H9 (cell line): ENCODE measurements at regions not wholly inside any gene's neighbourhood (a gene's known extent, or its start where the extent isn't known, plus 50 kb on each side); places are given as distances from the start of the nearest gene placed in this dataset.

Experiments
- DNase-seq: peaks from one replicate; pipeline ENCODE4 v3.0.0-alpha.2; 2017
- H2AFZ ChIP-seq: one replicate; pipeline ENCODE4 v1.6.1; 2013; ENCODE audit warnings: mild to moderate bottlenecking, low read length, control low read depth, moderate library complexity
- H2AK5ac ChIP-seq: 2 replicates; pipeline ENCODE4 v1.6.1; 2013; ENCODE audit warnings: low read length, control low read depth, mixed read lengths; ENCODE audit not compliant: insufficient read length
- H2BK120ac ChIP-seq: one replicate; pipeline ENCODE4 v1.6.1; 2013; ENCODE audit warnings: low read depth, mild to moderate bottlenecking, low read length, control low read depth, inconsistent platforms; ENCODE audit not compliant: poor library complexity, severe bottlenecking
- H2BK12ac ChIP-seq: 2 replicates; pipeline ENCODE4 v1.6.1; 2013; ENCODE audit warnings: low read length, control low read depth, mixed read lengths, low read depth; ENCODE audit not compliant: insufficient read length
- H2BK15ac ChIP-seq: 2 replicates; pipeline ENCODE4 v1.6.1; 2013; ENCODE audit warnings: low read depth, low read length, control low read depth
- H2BK20ac ChIP-seq: one replicate; pipeline ENCODE4 v1.6.1; 2013; ENCODE audit warnings: low read depth, mild to moderate bottlenecking, low read length, control low read depth, inconsistent platforms; ENCODE audit not compliant: poor library complexity, severe bottlenecking
- H2BK5ac ChIP-seq: 2 replicates; pipeline ENCODE4 v1.6.1; 2013; ENCODE audit warnings: low read length, control low read depth, mixed read lengths; ENCODE audit not compliant: insufficient read length
- H3K14ac ChIP-seq: 2 replicates; pipeline ENCODE4 v1.6.1; 2013; ENCODE audit warnings: low read length, control low read depth; ENCODE audit not compliant: insufficient read depth
- H3K18ac ChIP-seq: 2 replicates; pipeline ENCODE4 v1.6.1; 2013; ENCODE audit warnings: low read depth, mild to moderate bottlenecking, mixed read lengths, low read length, control low read depth; ENCODE audit not compliant: insufficient read length
- H3K23ac ChIP-seq: 2 replicates; pipeline ENCODE4 v1.6.1; 2013; ENCODE audit warnings: low read length, control low read depth, mixed read lengths, low read depth; ENCODE audit not compliant: insufficient read length
- H3K23me2 ChIP-seq: 2 replicates; pipeline ENCODE4 v1.6.1; 2013; ENCODE audit warnings: low read depth, mild to moderate bottlenecking, mixed read lengths, low read length, control low read depth; ENCODE audit not compliant: insufficient read length, poor library complexity, severe bottlenecking
- H3K27ac ChIP-seq: 2 replicates; pipeline ENCODE4 v1.5.1; 2013; ENCODE audit warnings: low read length, control low read depth, mixed read lengths, low read depth; ENCODE audit not compliant: insufficient read length
- H3K27me3 ChIP-seq: 2 replicates; pipeline ENCODE4 v1.6.1; 2013; ENCODE audit warnings: low read length, control low read depth, inconsistent platforms; ENCODE audit not compliant: insufficient read depth
- H3K4ac ChIP-seq: 2 replicates; pipeline ENCODE4 v1.6.1; 2013; ENCODE audit warnings: low read depth, mild to moderate bottlenecking, control low read depth, inconsistent platforms, low read length, moderate library complexity
- H3K4me1 ChIP-seq: 2 replicates; pipeline ENCODE4 v1.6.1; 2013; ENCODE audit warnings: low read length, control low read depth, inconsistent platforms; ENCODE audit not compliant: insufficient read depth
- H3K4me2 ChIP-seq: 2 replicates; pipeline ENCODE4 v1.6.1; 2013; ENCODE audit warnings: low read length, control low read depth, mixed read lengths; ENCODE audit not compliant: insufficient read length, insufficient read depth
- H3K56ac ChIP-seq: 2 replicates; pipeline ENCODE4 v1.6.1; 2013; ENCODE audit warnings: low read depth, mild to moderate bottlenecking, mixed read lengths, low read length, control low read depth; ENCODE audit not compliant: insufficient read length
- H3K79me1 ChIP-seq: 2 replicates; pipeline ENCODE4 v1.6.1; 2013; ENCODE audit warnings: low read depth, mild to moderate bottlenecking, moderate library complexity, low read length, control low read depth, inconsistent platforms; ENCODE audit not compliant: insufficient read depth, poor library complexity, severe bottlenecking
- H3K79me2 ChIP-seq: 2 replicates; pipeline ENCODE4 v1.6.1; 2013; ENCODE audit warnings: low read length, control low read depth, inconsistent platforms; ENCODE audit not compliant: insufficient read depth
- H3K9ac ChIP-seq: 2 replicates; pipeline ENCODE4 v1.6.1; 2013; ENCODE audit warnings: low read length, control low read depth, mixed read lengths; ENCODE audit not compliant: insufficient read length; ENCODE audit errors: extremely low read depth
- H3K9me3 ChIP-seq: one replicate; pipeline ENCODE4 v1.6.1; 2013; ENCODE audit warnings: low read depth, low read length, inconsistent platforms; ENCODE audit not compliant: control insufficient read depth
- H3T11ph ChIP-seq: one replicate; pipeline ENCODE4 v1.6.1; 2013; ENCODE audit warnings: mild to moderate bottlenecking, low read length, control low read depth, inconsistent platforms
- H4K20me1 ChIP-seq: one replicate; pipeline ENCODE4 v1.6.1; 2013; ENCODE audit not compliant: control insufficient read depth, insufficient read length, insufficient read depth
- H4K5ac ChIP-seq: 2 replicates; pipeline ENCODE4 v1.6.1; 2013; ENCODE audit warnings: low read depth, mild to moderate bottlenecking, mixed read lengths, low read length, control low read depth; ENCODE audit not compliant: insufficient read length
- H4K8ac ChIP-seq: replicated peaks from 2 replicates; pipeline ENCODE4 v1.6.1; 2013; ENCODE audit warnings: low read length, control low read depth, mixed read lengths, low read depth; ENCODE audit not compliant: insufficient read length
- H4K91ac ChIP-seq: 2 replicates; pipeline ENCODE4 v1.6.1; 2013; ENCODE audit warnings: low read depth, mild to moderate bottlenecking, moderate library complexity, mixed read lengths, low read length, control low read depth; ENCODE audit not compliant: insufficient read length
- H3K27ac Mint-ChIP-seq, 3 experiments: 2 replicates in 2 of 3; 3 replicates in 1 of 3; pipeline ENCODE4 v1.8.0; 2020 to 2021; ENCODE audit warnings: mixed read lengths in 3 of 3, mild to moderate bottlenecking in 1 of 3, moderate library complexity in 1 of 3
- H3K27me3 Mint-ChIP-seq: 2 replicates; pipeline ENCODE4 v1.8.0; 2021; ENCODE audit warnings: low read depth, mild to moderate bottlenecking, moderate library complexity, mixed read lengths
- H3K36me3 Mint-ChIP-seq, 3 experiments: 2 replicates in 2 of 3; 3 replicates in 1 of 3; pipeline ENCODE4 v1.8.0; 2020 to 2021; ENCODE audit warnings: low read depth in 3 of 3, mixed read lengths in 3 of 3; ENCODE audit not compliant: insufficient read depth in 1 of 3
- H3K4me1 Mint-ChIP-seq, 2 experiments: 2 replicates each; pipeline ENCODE4 v1.8.0; 2020; ENCODE audit warnings: mixed read lengths in 2 of 2
- H3K4me3 Mint-ChIP-seq, 2 experiments: 2 replicates in 1 of 2; 3 replicates in 1 of 2; pipeline ENCODE4 v1.8.0; 2020 to 2021; ENCODE audit warnings: mild to moderate bottlenecking in 2 of 2, mixed read lengths in 2 of 2, moderate library complexity in 1 of 2
- H3K9me3 Mint-ChIP-seq, 2 experiments: 2 replicates in 1 of 2; 3 replicates in 1 of 2; pipeline ENCODE4 v1.8.0; 2020; ENCODE audit warnings: mild to moderate bottlenecking in 2 of 2, mixed read lengths in 2 of 2, moderate library complexity in 1 of 2
- WGBS: extraction: QIAGEN DNeasy Blood & Tissue Kit; methylation state at CpG from one replicate; pipeline ENCODE4 v1.1.7; 2013; ENCODE audit warnings: missing lambda C conversion rate, low lambda C conversion rate, mixed read lengths; ENCODE audit not compliant: insufficient read length; ENCODE audit errors: extremely low coverage; 5-methylcytosine and 5-hydroxymethylcytosine counted together
- TF ChIP-seq, protein P1 (sequence below): fragments of 200-600 bp; sonication (generic); conservative IDR thresholded peaks from 3 replicates; pipeline ENCODE4 v1.8.0; 2021; ENCODE audit warnings: antibody characterized with exemption, mild to moderate bottlenecking

DNA sequence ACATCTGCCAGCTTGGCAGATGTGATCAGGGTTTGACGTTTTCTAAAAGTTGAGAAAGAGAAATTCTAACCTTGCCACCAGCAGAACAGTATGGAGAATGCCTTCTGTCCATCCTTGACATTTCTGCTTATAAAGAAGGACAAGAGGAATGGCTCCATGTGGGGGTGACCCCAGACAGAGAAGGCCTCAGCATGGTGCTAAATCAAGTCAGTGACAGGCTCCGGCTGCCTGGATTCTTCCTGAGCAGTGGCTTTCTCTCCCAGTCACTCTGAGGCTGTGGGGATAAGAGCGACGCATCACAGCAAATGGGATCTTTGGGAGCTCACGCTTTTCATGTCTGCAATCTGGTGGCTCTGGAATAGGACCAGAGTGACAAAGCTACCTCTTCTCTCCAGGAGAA lies 640.2 kb upstream of the CAMK1G start:
- Mint-ChIP-seq H3K27ac (0 out of 7 replicates have a peak overlapping the region, but pooled peaks of 1 of the 3 experiments have one; percentile 20), H3K27me3 (no peaks in the 10 kb centered on the region), H3K36me3 (no peaks in the 10 kb centered on the region), H3K4me3 (no peak overlapping the region), H3K9me3 (no peaks in the 10 kb centered on the region), H3K4me1 (0 out of 4 replicates have a peak, but pooled peaks cover 0 to 2% of the 10 kb centered on the region in 2 experiments)
- Histone ChIP-seq H2BK20ac (no peak overlapping the region), H2BK120ac (no peak overlapping the region), H2BK15ac (no peak overlapping the region), H4K20me1 (no peaks in the 10 kb centered on the region), H3K23ac (no peak overlapping the region), H3K4me2 (no peak overlapping the region), H2BK12ac (no peak overlapping the region), H4K5ac (no peak overlapping the region), H3K79me2 (no peaks in the 10 kb centered on the region), H3K4ac (no peak overlapping the region), H3K9me3 (no peaks in the 10 kb centered on the region), H3K18ac (no peak overlapping the region), H3K4me1 (no peaks in the 10 kb centered on the region), H2AK5ac (no peak overlapping the region), H3T11ph (no peak overlapping the region), H2BK5ac (no peak overlapping the region), H3K27me3 (no peaks in the 10 kb centered on the region), H3K23me2 (no peaks in the 10 kb centered on the region), H3K79me1 (no peaks in the 10 kb centered on the region), H2AFZ (no peak overlapping the region), H4K8ac (no peak overlapping the region), H3K27ac (no peak overlapping the region), H3K9ac (no peak overlapping the region), H4K91ac (no peak overlapping the region), H3K14ac (no peak overlapping the region), H3K56ac (no peak overlapping the region)
- DNase-seq = no peak
- TF ChIP-seq, protein P1, sequence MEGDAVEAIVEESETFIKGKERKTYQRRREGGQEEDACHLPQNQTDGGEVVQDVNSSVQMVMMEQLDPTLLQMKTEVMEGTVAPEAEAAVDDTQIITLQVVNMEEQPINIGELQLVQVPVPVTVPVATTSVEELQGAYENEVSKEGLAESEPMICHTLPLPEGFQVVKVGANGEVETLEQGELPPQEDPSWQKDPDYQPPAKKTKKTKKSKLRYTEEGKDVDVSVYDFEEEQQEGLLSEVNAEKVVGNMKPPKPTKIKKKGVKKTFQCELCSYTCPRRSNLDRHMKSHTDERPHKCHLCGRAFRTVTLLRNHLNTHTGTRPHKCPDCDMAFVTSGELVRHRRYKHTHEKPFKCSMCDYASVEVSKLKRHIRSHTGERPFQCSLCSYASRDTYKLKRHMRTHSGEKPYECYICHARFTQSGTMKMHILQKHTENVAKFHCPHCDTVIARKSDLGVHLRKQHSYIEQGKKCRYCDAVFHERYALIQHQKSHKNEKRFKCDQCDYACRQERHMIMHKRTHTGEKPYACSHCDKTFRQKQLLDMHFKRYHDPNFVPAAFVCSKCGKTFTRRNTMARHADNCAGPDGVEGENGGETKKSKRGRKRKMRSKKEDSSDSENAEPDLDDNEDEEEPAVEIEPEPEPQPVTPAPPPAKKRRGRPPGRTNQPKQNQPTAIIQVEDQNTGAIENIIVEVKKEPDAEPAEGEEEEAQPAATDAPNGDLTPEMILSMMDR = no peak
- WGBS = no CpG with 5 or more reads among the region's 5 CpGs
